Ectodermal cell (in vitro differentiated cells): ENCODE measurements at regions not wholly inside any gene's neighbourhood (a gene's known extent, or its start where the extent isn't known, plus 50 kb on each side); places are given as distances from the start of the nearest gene placed in this dataset.

Source experiments
- H3K27ac ChIP-seq: 2 replicates; pipeline ENCODE4 v1.7.0; 2013; ENCODE audit warnings: mild to moderate bottlenecking, low read depth, low read length; ENCODE audit not compliant: insufficient read depth, poor library complexity, severe bottlenecking
- H3K27me3 ChIP-seq: 2 replicates; pipeline ENCODE4 v1.7.0; 2013; ENCODE audit warnings: mild to moderate bottlenecking, low read length; ENCODE audit not compliant: insufficient read depth, control insufficient read depth, poor library complexity, severe bottlenecking
- H3K36me3 ChIP-seq: one replicate; pipeline ENCODE4 v1.7.0; 2013; ENCODE audit warnings: low read length; ENCODE audit not compliant: control insufficient read depth, insufficient read depth
- H3K4me1 ChIP-seq: one replicate; pipeline ENCODE4 v1.7.0; 2013; ENCODE audit warnings: low read length; ENCODE audit not compliant: control insufficient read depth, insufficient read depth
- H3K4me3 ChIP-seq: 2 replicates; pipeline ENCODE4 v1.7.0; 2013; ENCODE audit warnings: low read depth, low read length, control low read depth; ENCODE audit not compliant: insufficient read depth
- H3K9me3 ChIP-seq: 2 replicates; pipeline ENCODE4 v1.7.0; 2013; ENCODE audit warnings: mild to moderate bottlenecking, low read length, moderate library complexity; ENCODE audit not compliant: control insufficient read depth
- WGBS, 2 experiments: methylation state at CpG; one replicate each; pipeline ENCODE4 v1.1.7; 2013; ENCODE audit warnings: missing lambda C conversion rate in 2 of 2; 5-methylcytosine and 5-hydroxymethylcytosine counted together

GRCh38 chrX:39443240-39443639 is 642.0 kb downstream of the MID1IP1 start:
- WGBS, 2 experiments = 88 to 94% methylated on average over 2 of the region's 2 CpGs
- H3K36me3 ChIP-seq = no peaks in the 10 kb centered on the region
- H3K4me1 ChIP-seq = peaks cover 7% of the 10 kb centered on the region
- no peaks in the 10 kb centered on the region for H3K27me3 ChIP-seq
- no peak overlapping the region for H3K4me3 ChIP-seq
- no peaks in the 10 kb centered on the region for H3K9me3 ChIP-seq
- no peak overlapping the region for H3K27ac ChIP-seq

GRCh38 chrX:39445336-39445735 is 644.1 kb downstream of the MID1IP1 start:
- H3K9me3 ChIP-seq = no peaks in the 10 kb centered on the region
- 87 to 90% methylated on average over 4 of the region's 4 CpGs for WGBS, 2 experiments

GRCh38 chrX:39449352-39449751 is 648.1 kb downstream of the MID1IP1 start:
- Histone ChIP-seq H3K9me3 (no peaks in the 10 kb centered on the region), H3K27me3 (no peaks in the 10 kb centered on the region), H3K36me3 (no peaks in the 10 kb centered on the region), H3K27ac (no peak overlapping the region), H3K4me3 (no peak overlapping the region), H3K4me1 (no peaks in the 10 kb centered on the region)
- WGBS, 2 experiments = 100% methylated on average over 1 of the region's 2 CpGs

More at GRCh38 chrX:39445336-39445735, 644.1 kb downstream of the MID1IP1 start:
- no peaks in the 10 kb centered on the region for H3K36me3 ChIP-seq
- peaks cover 5% of the 10 kb centered on the region for H3K4me1 ChIP-seq
- no peak overlapping the region for H3K27ac ChIP-seq
- H3K27me3 ChIP-seq = no peaks in the 10 kb centered on the region
- no peak overlapping the region for H3K4me3 ChIP-seq

GRCh38 chrX:39450234-39450977 is 647.4 kb downstream of the BCOR start:
- H3K4me3 ChIP-seq = no peak overlapping the region
- no peaks in the 10 kb centered on the region for H3K27me3 ChIP-seq
- no peaks in the 10 kb centered on the region for H3K4me1 ChIP-seq
- H3K9me3 ChIP-seq = no peaks in the 10 kb centered on the region
- 80 to 83% methylated on average over 8 to 10 of the region's 11 CpGs for WGBS, 2 experiments
- no peaks in the 10 kb centered on the region for H3K36me3 ChIP-seq
- no peak overlapping the region for H3K27ac ChIP-seq

GRCh38 chrX:39451046-39451445 is 646.7 kb downstream of the BCOR start:
- H3K4me1 ChIP-seq = no peaks in the 10 kb centered on the region
- 87 to 88% methylated on average over 7 of the region's 7 CpGs for whole genome bisulfite sequencing, 2 experiments
- no peaks in the 10 kb centered on the region for H3K27me3 ChIP-seq
- no peaks in the 10 kb centered on the region for H3K36me3 ChIP-seq
- no peaks in the 10 kb centered on the region for H3K9me3 ChIP-seq
- H3K27ac ChIP-seq = no peak overlapping the region
- H3K4me3 ChIP-seq = no peak overlapping the region

GRCh38 chrX:39452401-39452800 is 645.4 kb downstream of the BCOR start:
- Histone ChIP-seq H3K27me3 (no peaks in the 10 kb centered on the region), H3K36me3 (no peaks in the 10 kb centered on the region), H3K27ac (no peak overlapping the region), H3K9me3 (no peaks in the 10 kb centered on the region), H3K4me1 (no peaks in the 10 kb centered on the region), H3K4me3 (no peak overlapping the region)
- WGBS, 2 experiments = 84 to 92% methylated on average over 3 to 4 of the region's 4 CpGs

- no peaks in the 10 kb centered on the region for H3K9me3 ChIP-seq
- no peaks in the 10 kb centered on the region for H3K36me3 ChIP-seq
- H3K4me3 ChIP-seq = no peak overlapping the region
- no peaks in the 10 kb centered on the region for H3K4me1 ChIP-seq
- whole genome bisulfite sequencing, 2 experiments = 80 to 82% methylated on average over 5 of the region's 5 CpGs
- H3K27ac ChIP-seq = no peak overlapping the region
- H3K27me3 ChIP-seq = no peaks in the 10 kb centered on the region
Observed at GRCh38 chrX:39453889-39454621, 643.7 kb downstream of the BCOR start.

- no peak overlapping the region for H3K4me3 ChIP-seq
- 90 to 100% methylated on average over 2 of the region's 3 CpGs for WGBS, 2 experiments
- no peak overlapping the region for H3K27ac ChIP-seq
- no peaks in the 10 kb centered on the region for H3K36me3 ChIP-seq
- no peaks in the 10 kb centered on the region for H3K4me1 ChIP-seq
- H3K9me3 ChIP-seq = no peaks in the 10 kb centered on the region
- H3K27me3 ChIP-seq = no peaks in the 10 kb centered on the region
Observed at GRCh38 chrX:39456894-39457604, 640.7 kb downstream of the BCOR start.

- WGBS, 2 experiments = 93 to 95% methylated on average over 5 of the region's 5 CpGs
- Histone ChIP-seq H3K36me3 (no peaks in the 10 kb centered on the region), H3K4me3 (no peak overlapping the region), H3K27ac (no peak overlapping the region), H3K27me3 (no peaks in the 10 kb centered on the region), H3K4me1 (no peaks in the 10 kb centered on the region), H3K9me3 (no peaks in the 10 kb centered on the region)
Observed at GRCh38 chrX:39458779-39459178, 639.0 kb downstream of the BCOR start.

- Histone ChIP-seq H3K27me3 (no peaks in the 10 kb centered on the region), H3K27ac (no peak overlapping the region), H3K36me3 (no peaks in the 10 kb centered on the region), H3K4me1 (no peaks in the 10 kb centered on the region), H3K4me3 (no peak overlapping the region), H3K9me3 (no peaks in the 10 kb centered on the region)
- WGBS, 2 experiments = 89 to 91% methylated on average over 3 to 5 of the region's 5 CpGs
Observed at GRCh38 chrX:39459204-39459603, 638.6 kb downstream of the BCOR start.
